CD14-positive monocyte (primary cell): ENCODE measurements at regions not wholly inside any gene's neighbourhood (a gene's known extent, or its start where the extent isn't known, plus 50 kb on each side); places are given as distances from the start of the nearest gene placed in this dataset.

ENCODE experiments used
- DNase-seq, 3 donors: peaks; one replicate each; pipeline ENCODE4 v3.0.0-alpha.2; 2011 to 2022
- H2AFZ ChIP-seq: 2 replicates; pipeline ENCODE4 v1.6.0; 2012; ENCODE audit warnings: mild to moderate bottlenecking, low read depth, low read length, inconsistent platforms; ENCODE audit not compliant: insufficient read depth, poor library complexity, severe bottlenecking
- H3K27ac ChIP-seq, 2 donors: 1 replicate in 1 of 2; 2 replicates in 1 of 2; pipeline ENCODE4 v1.5.1; 2012 to 2013; ENCODE audit warnings: low read length in 2 of 2, control low read depth in 1 of 2, inconsistent platforms in 1 of 2, low read depth in 1 of 2, mild to moderate bottlenecking in 1 of 2
- H3K27me3 ChIP-seq, 2 donors: one replicate each; pipeline versions ENCODE4 v1.6.0 to v1.6.1; 2011 to 2013; ENCODE audit warnings: low read length in 2 of 2; ENCODE audit not compliant: control insufficient read depth in 2 of 2, insufficient read depth in 2 of 2
- H3K36me3 ChIP-seq, 2 donors: replicated peaks in 1 of 2; 1 replicate in 1 of 2; 2 replicates in 1 of 2; pipeline versions ENCODE4 v1.5.1 to v1.6.1; 2012 to 2013; ENCODE audit warnings: low read length in 2 of 2, control low read depth in 1 of 2, inconsistent platforms in 1 of 2, mild to moderate bottlenecking in 1 of 2; ENCODE audit not compliant: insufficient read depth in 2 of 2, control insufficient read depth in 1 of 2
- H3K4me1 ChIP-seq, 2 donors: 1 replicate in 1 of 2; 2 replicates in 1 of 2; pipeline versions ENCODE4 v1.5.1 to v1.6.1; 2012 to 2013; ENCODE audit warnings: low read length in 2 of 2, control low read depth in 1 of 2, inconsistent platforms in 1 of 2, mild to moderate bottlenecking in 1 of 2, moderate library complexity in 1 of 2; ENCODE audit not compliant: insufficient read depth in 2 of 2, control insufficient read depth in 1 of 2
- H3K4me2 ChIP-seq: replicated peaks from 2 replicates; pipeline ENCODE3; 2012; ENCODE audit warnings: low read length, moderate library complexity, mild to moderate bottlenecking; ENCODE audit not compliant: poor library complexity, severe bottlenecking; ENCODE audit errors: extremely low read depth
- H3K4me3 ChIP-seq, 3 experiments: fragments of 200-600 bp in 1 of 3; sonication (generic) in 1 of 3; replicated peaks in 1 of 3; 1 replicate in 2 of 3; 2 replicates in 1 of 3; pipeline ENCODE4 v1.5.1; 2011 to 2013; ENCODE audit warnings: low read length in 3 of 3, mild to moderate bottlenecking in 3 of 3, control low read depth in 2 of 3, low read depth in 2 of 3, inconsistent platforms in 1 of 3, moderate library complexity in 1 of 3
- H3K79me2 ChIP-seq: 2 replicates; pipeline ENCODE4 v1.6.0; 2012; ENCODE audit warnings: mild to moderate bottlenecking, control low read depth, inconsistent platforms, low read length, moderate library complexity; ENCODE audit not compliant: insufficient read depth
- H3K9ac ChIP-seq: 2 replicates; pipeline ENCODE4 v1.6.0; 2017; ENCODE audit warnings: low read length, mild to moderate bottlenecking; ENCODE audit not compliant: insufficient read depth, poor library complexity, severe bottlenecking
- H3K9me3 ChIP-seq, 2 donors: replicated peaks in 1 of 2; 1 replicate in 1 of 2; 2 replicates in 1 of 2; pipeline versions ENCODE4 v1.5.1 to v1.6.1; 2012 to 2013; ENCODE audit warnings: low read length in 2 of 2, control low read depth in 1 of 2; ENCODE audit not compliant: control insufficient read depth in 1 of 2, insufficient read depth in 1 of 2
- H4K20me1 ChIP-seq: 2 replicates; pipeline ENCODE4 v1.6.0; 2012; ENCODE audit warnings: mild to moderate bottlenecking, low read length, control low read depth, moderate library complexity; ENCODE audit not compliant: insufficient read depth
- H3K27ac Mint-ChIP-seq, 7 donors: one replicate each; pipeline ENCODE4 v1.8.0; 2020; ENCODE audit warnings: mild to moderate bottlenecking in 7 of 7, mixed read lengths in 7 of 7, moderate library complexity in 6 of 7, inconsistent platforms in 2 of 7
- H3K27me3 Mint-ChIP-seq, 3 donors: one replicate each; pipeline ENCODE4 v1.8.0; 2021 to 2022; ENCODE audit warnings: low read depth in 3 of 3, mild to moderate bottlenecking in 3 of 3, mixed read lengths in 3 of 3, moderate library complexity in 3 of 3, inconsistent platforms in 1 of 3
- H3K36me3 Mint-ChIP-seq, 2 donors: one replicate each; pipeline ENCODE4 v1.8.0; 2020; ENCODE audit warnings: mixed read lengths in 2 of 2, inconsistent platforms in 1 of 2, mild to moderate bottlenecking in 1 of 2
- H3K4me1 Mint-ChIP-seq: one replicate; pipeline ENCODE4 v1.8.0; 2020; ENCODE audit warnings: mild to moderate bottlenecking, mixed read lengths
- H3K4me3 Mint-ChIP-seq, 2 donors: one replicate each; pipeline ENCODE4 v1.8.0; 2020; ENCODE audit warnings: mild to moderate bottlenecking in 2 of 2, mixed read lengths in 2 of 2, moderate library complexity in 1 of 2
- H3K9me3 Mint-ChIP-seq, 7 donors: one replicate each; pipeline ENCODE4 v1.8.0; 2020 to 2022; ENCODE audit warnings: mixed read lengths in 7 of 7, mild to moderate bottlenecking in 6 of 7, moderate library complexity in 6 of 7, inconsistent platforms in 2 of 7
- WGBS: methylation state at CpG from one replicate; pipeline ENCODE4 v1.1.5; 2013; ENCODE audit warnings: missing lambda C conversion rate; ENCODE audit not compliant: insufficient coverage; 5-methylcytosine and 5-hydroxymethylcytosine counted together
- intact Hi-C, 2 donors: fragments of 100-400 bp; cut with micrococcal nuclease; formaldehyde crosslinking; loops; one replicate each; pipeline versions ENCODE4 v1.15.0 to v1.15.1; 2023
- TF ChIP-seq, protein P1 (sequence below): fragments of 200-600 bp; IDR thresholded peaks from one replicate; pipeline ENCODE4 v1.8.0; 2022; ENCODE audit warnings: antibody characterized with exemption, mild to moderate bottlenecking

- Mint-ChIP-seq H3K4me3 (no peak overlapping the region), H3K36me3 (no peaks in the 10 kb centered on the region), H3K27ac (no peak overlapping the region), H3K4me1 (no peaks in the 10 kb centered on the region), H3K9me3 (peaks cover 0 to 3% (median 0%) of the 10 kb centered on the region in 7 donors), H3K27me3 (peaks cover 0 to 7% (median 3%) of the 10 kb centered on the region in 3 donors)
- no peak overlapping the region for H3K4me3 ChIP-seq
- no peaks in the 10 kb centered on the region for H4K20me1 ChIP-seq
- no peaks in the 10 kb centered on the region for H3K4me1 ChIP-seq
- H3K27ac ChIP-seq: no peak overlapping the region
- 96% methylated on average over 4 of the region's 5 CpGs for WGBS
- no peaks in the 10 kb centered on the region for H3K79me2 ChIP-seq
- no peaks in the 10 kb centered on the region for H3K36me3 ChIP-seq
- H3K9ac ChIP-seq: no peak overlapping the region
- H3K9me3 ChIP-seq: no peaks in the 10 kb centered on the region
- DNase-seq: no peak
- no peak overlapping the region for H3K4me2 ChIP-seq
- no peaks in the 10 kb centered on the region for H3K27me3 ChIP-seq
- TF ChIP-seq, protein P1, sequence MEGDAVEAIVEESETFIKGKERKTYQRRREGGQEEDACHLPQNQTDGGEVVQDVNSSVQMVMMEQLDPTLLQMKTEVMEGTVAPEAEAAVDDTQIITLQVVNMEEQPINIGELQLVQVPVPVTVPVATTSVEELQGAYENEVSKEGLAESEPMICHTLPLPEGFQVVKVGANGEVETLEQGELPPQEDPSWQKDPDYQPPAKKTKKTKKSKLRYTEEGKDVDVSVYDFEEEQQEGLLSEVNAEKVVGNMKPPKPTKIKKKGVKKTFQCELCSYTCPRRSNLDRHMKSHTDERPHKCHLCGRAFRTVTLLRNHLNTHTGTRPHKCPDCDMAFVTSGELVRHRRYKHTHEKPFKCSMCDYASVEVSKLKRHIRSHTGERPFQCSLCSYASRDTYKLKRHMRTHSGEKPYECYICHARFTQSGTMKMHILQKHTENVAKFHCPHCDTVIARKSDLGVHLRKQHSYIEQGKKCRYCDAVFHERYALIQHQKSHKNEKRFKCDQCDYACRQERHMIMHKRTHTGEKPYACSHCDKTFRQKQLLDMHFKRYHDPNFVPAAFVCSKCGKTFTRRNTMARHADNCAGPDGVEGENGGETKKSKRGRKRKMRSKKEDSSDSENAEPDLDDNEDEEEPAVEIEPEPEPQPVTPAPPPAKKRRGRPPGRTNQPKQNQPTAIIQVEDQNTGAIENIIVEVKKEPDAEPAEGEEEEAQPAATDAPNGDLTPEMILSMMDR: no peak
- H2AFZ ChIP-seq: no peak overlapping the region
- intact Hi-C loops: no loop called here
Measured at GRCh38 chr22:49047447-49047846, 780.2 kb downstream of the BRD1 start.

- intact Hi-C loops: no loop called here
- H3K27me3 Mint-ChIP-seq: peaks cover 0 to 7% (median 3%) of the 10 kb centered on the region in 3 donors
- 61% methylated on average over 15 of the region's 17 CpGs for WGBS
Measured at GRCh38 chr22:49046546-49047361, 780.9 kb downstream of the BRD1 start.

More at GRCh38 chr22:49046546-49047361, 780.9 kb downstream of the BRD1 start:
- Histone ChIP-seq H3K27ac (no peak overlapping the region), H2AFZ (no peak overlapping the region), H3K36me3 (no peaks in the 10 kb centered on the region), H4K20me1 (no peaks in the 10 kb centered on the region), H3K9ac (no peak overlapping the region), H3K9me3 (no peaks in the 10 kb centered on the region), H3K27me3 (no peaks in the 10 kb centered on the region), H3K4me2 (no peak overlapping the region), H3K4me1 (no peaks in the 10 kb centered on the region), H3K4me3 (no peak overlapping the region), H3K79me2 (no peaks in the 10 kb centered on the region)
- no peak for DNase-seq
- Mint-ChIP-seq H3K4me1 (no peaks in the 10 kb centered on the region), H3K36me3 (no peaks in the 10 kb centered on the region), H3K9me3 (peaks cover 0 to 3% (median 0%) of the 10 kb centered on the region in 7 donors), H3K4me3 (no peak overlapping the region), H3K27ac (peak overlapping the region in 1 of 7 donors; percentile 52)
- TF ChIP-seq, protein P1: peak; percentile 5
